IMR-90 (cell line): ENCODE measurements at regions not wholly inside any gene's neighbourhood (a gene's known extent, or its start where the extent isn't known, plus 50 kb on each side); places are given as distances from the start of the nearest gene placed in this dataset.

Source experiments
- ATAC-seq: fragments of 200-7000 bp; cut with Tn5 transposase; 2 replicates; pipeline ENCODE4 v1.9.1; 2020; ENCODE audit warnings: low read depth, mild to moderate bottlenecking, moderate library complexity
- BruUV-seq: library from RNA; stranded (reverse); fragments of 400-500 nt; replicated peaks from 2 replicates; lab custom pipeline; 2021; lab: Mats Ljungman, UMichigan
- CTCF ChIA-PET: fragments of 300-600 bp; formaldehyde crosslinking; extraction: SDS; loops from one replicate; lab custom pipeline; 2021; ENCODE audit warnings: antibody characterized with exemption; lab: Yijun Ruan, JAX
- POLR2A ChIA-PET: fragments of 300-600 bp; sonication (Branson Sonifier 250); formaldehyde crosslinking; loops from one replicate; lab custom pipeline; 2022; ENCODE audit warnings: antibody characterized with exemption; ENCODE audit not compliant: unreplicated experiment; lab: Charles Lee
- DNase-seq: peaks from one replicate; pipeline ENCODE4 v3.0.0; 2013
- H2AFZ ChIP-seq: replicated peaks from 2 replicates; pipeline ENCODE3; 2013; ENCODE audit warnings: low read length, mild to moderate bottlenecking; ENCODE audit not compliant: poor library complexity
- H2AK5ac ChIP-seq: 2 replicates; pipeline ENCODE4 v1.6.1; 2013; ENCODE audit warnings: low read depth, low read length, inconsistent platforms
- H2AK9ac ChIP-seq: replicated peaks from 2 replicates; pipeline ENCODE3; 2013; ENCODE audit warnings: mild to moderate bottlenecking, low read depth, low read length, moderate library complexity; ENCODE audit not compliant: poor library complexity
- H2BK120ac ChIP-seq: 2 replicates; pipeline ENCODE4 v1.6.1; 2013; ENCODE audit warnings: low read depth, low read length, inconsistent platforms
- H2BK15ac ChIP-seq: 3 replicates; pipeline ENCODE4 v1.6.1; 2013; ENCODE audit warnings: low read depth, low read length, inconsistent platforms
- H2BK20ac ChIP-seq: 2 replicates; pipeline ENCODE4 v1.6.1; 2013; ENCODE audit warnings: low read depth, mild to moderate bottlenecking, inconsistent platforms, low read length, moderate library complexity
- H2BK5ac ChIP-seq: 2 replicates; pipeline ENCODE4 v1.6.1; 2013; ENCODE audit warnings: mild to moderate bottlenecking, low read depth, low read length, inconsistent platforms; ENCODE audit not compliant: poor library complexity, severe bottlenecking
- H3K14ac ChIP-seq: replicated peaks from 2 replicates; pipeline ENCODE4 v1.6.1; 2013; ENCODE audit warnings: low read depth, low read length, inconsistent platforms
- H3K18ac ChIP-seq: 2 replicates; pipeline ENCODE4 v1.6.1; 2013; ENCODE audit warnings: low read depth, low read length, control low read depth
- H3K23ac ChIP-seq: 2 replicates; pipeline ENCODE4 v1.6.1; 2013; ENCODE audit warnings: low read depth, low read length, inconsistent platforms
- H3K27ac ChIP-seq: 2 replicates; pipeline ENCODE4 v1.5.1; 2013; ENCODE audit warnings: mild to moderate bottlenecking, control low read depth, low read length; ENCODE audit not compliant: insufficient read depth
- H3K27me3 ChIP-seq: 2 replicates; pipeline ENCODE4 v1.6.1; 2013; ENCODE audit warnings: low read length; ENCODE audit not compliant: control insufficient read depth, insufficient read depth
- H3K36me3 ChIP-seq: 2 replicates; pipeline ENCODE4 v1.6.1; 2013; ENCODE audit warnings: low read length, mixed read lengths; ENCODE audit not compliant: control insufficient read depth, insufficient read depth
- H3K4ac ChIP-seq: 2 replicates; pipeline ENCODE4 v1.6.1; 2013; ENCODE audit warnings: low read depth, low read length, inconsistent platforms
- H3K4me1 ChIP-seq: 2 replicates; pipeline ENCODE4 v1.6.1; 2013; ENCODE audit warnings: low read length, mixed read lengths; ENCODE audit not compliant: control insufficient read depth, insufficient read depth
- H3K4me2 ChIP-seq: 2 replicates; pipeline ENCODE4 v1.6.1; 2013; ENCODE audit warnings: low read depth, mild to moderate bottlenecking, control low read depth, low read length, moderate library complexity
- H3K4me3 ChIP-seq: 2 replicates; pipeline ENCODE4 v1.5.1; 2013; ENCODE audit warnings: low read depth, mild to moderate bottlenecking, control low read depth, low read length, moderate library complexity; ENCODE audit not compliant: insufficient read depth
- H3K56ac ChIP-seq: 2 replicates; pipeline ENCODE4 v1.6.1; 2013; ENCODE audit warnings: low read length, inconsistent platforms; ENCODE audit not compliant: insufficient read depth; ENCODE audit errors: extremely low read depth
- H3K79me1 ChIP-seq, 2 experiments: 2 replicates each; pipeline ENCODE4 v1.6.1; 2013; ENCODE audit warnings: low read length in 2 of 2, inconsistent platforms in 1 of 2, low read depth in 1 of 2
- H3K9ac ChIP-seq: 2 replicates; pipeline ENCODE4 v1.6.1; 2013; ENCODE audit warnings: low read depth, low read length, control low read depth
- H3K9me1 ChIP-seq: 2 replicates; pipeline ENCODE4 v1.6.1; 2013; ENCODE audit warnings: low read length, inconsistent platforms; ENCODE audit not compliant: insufficient read depth
- H3K9me3 ChIP-seq: 2 replicates; pipeline ENCODE4 v1.6.1; 2013; ENCODE audit warnings: low read length; ENCODE audit not compliant: control insufficient read depth, insufficient read depth
- H4K20me1 ChIP-seq: 2 replicates; pipeline ENCODE4 v1.6.1; 2013; ENCODE audit warnings: low read length, inconsistent platforms; ENCODE audit not compliant: insufficient read depth
- H4K5ac ChIP-seq: 2 replicates; pipeline ENCODE4 v1.6.1; 2013; ENCODE audit warnings: mild to moderate bottlenecking, low read depth, low read length, control low read depth
- H4K8ac ChIP-seq, 2 experiments: 2 replicates each; pipeline ENCODE4 v1.6.1; 2013; ENCODE audit warnings: low read depth in 2 of 2, low read length in 2 of 2, control low read depth in 1 of 2, inconsistent platforms in 1 of 2
- H4K91ac ChIP-seq: 2 replicates; pipeline ENCODE4 v1.6.1; 2013; ENCODE audit warnings: low read depth, low read length, inconsistent platforms; ENCODE audit not compliant: insufficient read depth
- FOS ChIP-seq: fragments of 150-350 bp; IDR thresholded peaks from 2 replicates; pipeline ENCODE4 v1.6.1; 2016; ENCODE audit warnings: low read depth, low read length
- NFE2L2 ChIP-seq: fragments of 150-350 bp; IDR thresholded peaks from 2 replicates; pipeline ENCODE4 v1.6.1; 2016; ENCODE audit warnings: low read depth, mild to moderate bottlenecking, low read length
- POLR2A ChIP-seq: IDR thresholded peaks from 2 replicates; pipeline ENCODE4 v1.6.1; 2012; ENCODE audit warnings: mild to moderate bottlenecking, low read depth, low read length
- WGBS, 2 experiments: methylation state at CpG; one replicate each; pipeline versions ENCODE4 v1.1.5 to v1.1.7; 2013; ENCODE audit warnings: missing lambda C conversion rate in 2 of 2; ENCODE audit not compliant: insufficient read length in 1 of 2; ENCODE audit errors: extremely low coverage in 2 of 2; 5-methylcytosine and 5-hydroxymethylcytosine counted together
- dilution Hi-C: fragments of 300-500 bp; cut with HindIII; formaldehyde crosslinking; loops from one replicate; pipeline ENCODE4 v1.14.3; 2018; ENCODE audit warnings: low sequenced_read_pairs; ENCODE audit not compliant: unreplicated experiment
- in situ Hi-C: fragments of 300-500 bp; cut with MboI; formaldehyde crosslinking; loops from 3 replicates; pipeline ENCODE4 v1.14.3; 2019; ENCODE audit warnings: low sequenced_read_pairs, inconsistent platforms, mixed read lengths
- intact Hi-C: fragments of 100-400 bp; cut with micrococcal nuclease; formaldehyde crosslinking; loops from 2 replicates; pipeline ENCODE4 v1.10.0; 2022

DNA sequence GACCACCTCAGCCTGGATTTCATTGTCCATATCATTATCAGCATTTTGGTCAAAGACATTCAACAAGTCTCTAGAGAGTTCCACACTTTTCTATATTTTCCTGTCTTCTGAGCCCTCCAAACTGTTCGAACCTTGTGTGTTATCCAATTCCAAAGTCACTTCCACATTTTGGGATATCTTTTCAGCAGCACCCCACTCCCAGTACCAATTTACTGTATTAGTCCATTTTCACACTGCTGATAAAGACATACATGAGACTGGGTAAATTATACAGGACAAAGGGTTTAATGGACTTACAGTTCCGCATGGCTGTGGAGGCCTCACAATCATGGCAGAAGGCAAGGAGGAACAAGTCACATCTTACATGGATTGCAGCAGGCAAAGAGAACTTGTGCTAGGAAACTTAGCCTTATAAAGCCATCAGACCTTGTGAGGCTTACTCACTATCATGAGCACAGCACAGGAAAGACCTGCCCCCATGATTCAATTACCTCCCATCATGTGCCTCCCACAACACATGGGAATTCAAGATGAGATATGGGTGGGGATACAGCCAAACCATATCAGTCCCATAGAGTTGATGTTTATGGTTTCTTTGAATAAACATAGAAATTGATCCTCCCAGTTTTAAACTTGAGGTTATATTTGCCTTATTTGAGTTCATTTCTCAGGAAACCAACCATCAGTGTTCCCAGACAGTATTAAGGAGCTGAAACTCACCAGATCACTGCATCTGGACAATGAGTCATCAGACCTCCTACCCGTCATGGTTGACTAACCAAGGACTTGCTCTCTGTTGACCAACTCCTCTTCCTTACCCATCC is 322.7 kb upstream of the DUSP10 start:
- H3K27ac ChIP-seq = no peak overlapping the region
- no peaks in the 10 kb centered on the region for H3K36me3 ChIP-seq
- H4K20me1 ChIP-seq = no peaks in the 10 kb centered on the region
- H2BK20ac ChIP-seq = no peak overlapping the region
- no peaks in the 10 kb centered on the region for H3K79me1 ChIP-seq
- dilution Hi-C loops (no loop called here), in situ Hi-C loops (no loop called here), intact Hi-C loops (no loop called here)
- no peak overlapping the region for H3K18ac ChIP-seq
- ChIA-PET POLR2A (no interaction called here), CTCF (no interaction called here)
- H3K9me1 ChIP-seq = no peaks in the 10 kb centered on the region
- DNase-seq = peak; percentile 87
- H3K9ac ChIP-seq = no peak overlapping the region
- no peaks in the 10 kb centered on the region for H3K27me3 ChIP-seq
- ATAC-seq = no peak
- H3K4me3 ChIP-seq = no peak overlapping the region
- no peak overlapping the region for H2BK5ac ChIP-seq
- no peak overlapping the region for H3K4ac ChIP-seq
- no peak overlapping the region for H3K56ac ChIP-seq
- H4K91ac ChIP-seq = no peak overlapping the region
- H3K9me3 ChIP-seq = peaks cover 7% of the 10 kb centered on the region
- no peak overlapping the region for H3K14ac ChIP-seq
- no peak overlapping the region for H2AK9ac ChIP-seq
- peaks cover 3% of the 10 kb centered on the region for H3K4me1 ChIP-seq
- H3K23ac ChIP-seq = no peak overlapping the region
- no peak overlapping the region for H3K4me2 ChIP-seq
- H2AFZ ChIP-seq = no peak overlapping the region
- no peak overlapping the region for H2BK120ac ChIP-seq
- no peak overlapping the region for H4K5ac ChIP-seq
- H2BK15ac ChIP-seq = no peak overlapping the region
- no peak overlapping the region for H4K8ac ChIP-seq
- no peak for TF ChIP-seq POLR2A
- TF ChIP-seq NFE2L2 = no peak
- TF ChIP-seq FOS = peak; percentile 40; the same call in 1 of the 2 replicates
- WGBS, 2 experiments = 100% methylated on average over 1 of the region's 3 CpGs; no CpG with 5 or more reads in 1 of the 2 experiments
- no peak overlapping the region for H2AK5ac ChIP-seq
- BruUV-seq = no TSS peak
